ENCODE measurements at regions not wholly inside any gene's neighbourhood (a gene's known extent, or its start where the extent isn't known, plus 50 kb on each side); places are given as distances from the start of the nearest gene placed in this dataset.

- no peak for DNase-seq (ENCODE audit: extremely low read depth, low read depth)
- no peak for TF ChIP-seq CTCF (IDR thresholded peaks at IDR 0.05; ENCODE audit: low read depth, low read length)
These were observed 139.5 kb upstream of the TMCO5A start for GRCh38 chr15:37794947-37795346.

- DNase-seq (ENCODE audit: extremely low read depth, low read depth) = no peak
- no peak for TF ChIP-seq CTCF (IDR thresholded peaks at IDR 0.05; ENCODE audit: low read depth, low read length)
These were observed 132.9 kb upstream of the TMCO5A start for GRCh38 chr15:37801529-37801928.

- TF ChIP-seq CTCF (IDR thresholded peaks at IDR 0.05; ENCODE audit: low read depth, low read length) = no peak
- DNase-seq (ENCODE audit: extremely low read depth, low read depth) = no peak
These were observed 127.6 kb upstream of the TMCO5A start for GRCh38 chr15:37806808-37807207.

- DNase-seq (ENCODE audit: extremely low read depth, low read depth) = no peak
- no peak for TF ChIP-seq CTCF (IDR thresholded peaks at IDR 0.05; ENCODE audit: low read depth, low read length)
These were observed 124.1 kb upstream of the TMCO5A start for GRCh38 chr15:37810381-37810780.

GRCh38 chr15:37813306-37813705, 121.1 kb upstream of the TMCO5A start:
- TF ChIP-seq CTCF (IDR thresholded peaks at IDR 0.05; ENCODE audit: low read depth, low read length) = no peak
- DNase-seq (ENCODE audit: extremely low read depth, low read depth) = no peak

GRCh38 chr15:37814847-37815515, 119.5 kb upstream of the TMCO5A start:
- no peak for DNase-seq (ENCODE audit: extremely low read depth, low read depth)
- TF ChIP-seq CTCF (IDR thresholded peaks at IDR 0.05; ENCODE audit: low read depth, low read length) = no peak

GRCh38 chr15:37818152-37818677, 116.2 kb upstream of the TMCO5A start:
- TF ChIP-seq CTCF (IDR thresholded peaks at IDR 0.05; ENCODE audit: low read depth, low read length) = no peak
- no peak for DNase-seq (ENCODE audit: extremely low read depth, low read depth)

Data from AG09319 (cell line).